HG03354 (cell line): ENCODE measurements at regions not wholly inside any gene's neighbourhood (a gene's known extent, or its start where the extent isn't known, plus 50 kb on each side); places are given as distances from the start of the nearest gene placed in this dataset.
A peak's percentile ranks its signal among the peaks of the same experiment; 100 is the strongest.

Experiments used
- ATAC-seq: cut with Tn5 transposase; IDR thresholded peaks from one replicate; pipeline ENCODE4 v1.9.1; 2021; ENCODE audit warnings: mild to moderate bottlenecking; ENCODE audit not compliant: unreplicated experiment, poor library complexity, severe bottlenecking

DNA sequence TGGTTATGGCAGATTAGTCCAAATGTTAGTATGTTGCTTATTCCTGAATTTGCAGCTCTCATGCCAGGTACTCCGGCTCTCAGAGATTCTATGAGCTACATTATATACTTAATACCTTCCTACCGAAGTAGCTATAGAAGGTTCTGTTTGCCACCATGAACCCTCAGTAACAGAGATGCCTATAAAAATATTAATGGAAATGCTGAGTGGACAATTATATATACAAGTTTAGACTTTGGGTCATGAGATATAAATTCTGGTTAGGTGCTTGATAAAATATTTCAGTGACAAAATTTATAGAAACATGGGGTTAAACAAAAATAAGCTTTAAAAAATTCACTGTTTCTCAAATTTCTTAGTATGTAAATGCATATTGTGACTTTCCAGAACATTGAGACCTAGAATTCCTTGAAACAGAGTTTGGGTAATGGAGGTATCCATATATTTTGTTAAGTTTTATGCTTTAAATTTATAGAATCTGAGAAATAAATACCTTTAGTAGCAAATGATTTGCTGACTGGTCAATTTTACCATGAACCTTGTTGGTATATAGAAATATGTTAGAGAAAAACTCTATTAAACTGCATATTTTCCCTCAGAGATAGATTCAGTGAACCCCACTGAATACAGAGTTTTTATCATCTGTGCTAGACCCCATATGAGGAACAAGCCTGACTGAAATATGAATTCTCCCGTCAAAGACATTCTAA, 533.5 kb downstream of the SH2D4B start:
- no peak for ATAC-seq

DNA sequence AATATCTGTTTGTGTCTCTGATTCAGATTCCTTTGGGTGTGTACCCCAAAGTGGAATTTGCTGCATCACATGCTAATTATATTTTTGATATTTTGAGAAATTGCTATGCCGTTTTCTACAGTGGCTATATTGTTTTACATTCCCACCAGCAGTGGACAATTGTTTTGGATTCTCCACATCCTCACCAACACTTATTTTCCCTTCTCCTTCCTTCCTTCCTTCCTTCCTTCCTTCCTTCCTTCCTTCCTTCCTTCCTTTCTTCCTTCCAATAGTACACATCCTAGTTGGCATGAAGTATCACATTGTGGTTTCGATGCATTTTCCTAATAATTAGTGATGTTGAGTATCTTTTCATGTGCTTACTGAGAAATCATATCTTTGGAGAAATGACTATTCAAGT, 535.5 kb downstream of the SH2D4B start:
- ATAC-seq, result no peak

DNA sequence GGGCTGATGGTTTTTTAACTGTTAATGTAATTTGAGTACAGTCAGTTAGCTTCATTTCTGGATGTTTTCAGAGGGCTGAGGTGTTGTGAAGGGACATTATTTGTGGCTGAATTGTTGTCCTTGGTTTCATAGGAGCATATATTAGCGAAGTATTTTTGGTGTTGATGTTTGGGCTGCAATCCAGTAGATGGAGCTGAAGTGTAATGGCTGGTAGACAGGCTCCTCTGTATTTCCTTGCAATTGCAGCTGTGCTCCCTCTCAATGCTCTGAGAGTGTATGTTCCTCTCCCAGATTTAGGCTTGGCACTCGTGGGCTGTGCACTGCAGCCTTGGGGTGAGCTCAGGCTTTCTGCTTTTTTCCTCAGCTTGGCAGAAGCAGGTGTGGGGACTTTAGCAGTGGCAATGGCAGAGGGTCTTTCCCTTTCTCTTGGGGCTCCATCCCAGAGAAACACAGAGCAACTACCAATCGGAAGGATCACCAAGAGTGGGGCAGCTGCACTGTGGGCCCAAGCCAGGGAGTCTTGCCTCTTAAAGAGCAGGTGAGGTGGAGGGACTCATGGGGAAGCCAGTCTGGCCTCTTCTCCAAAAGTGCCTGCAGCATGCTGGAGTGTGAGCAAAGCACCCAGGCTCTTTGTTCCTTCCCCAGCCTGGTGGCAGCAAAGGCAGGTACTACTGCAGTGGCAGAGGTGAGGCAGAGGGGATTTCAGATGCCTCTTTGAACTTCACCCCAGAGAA, 544.4 kb downstream of the SH2D4B start:
- no peak for ATAC-seq

DNA sequence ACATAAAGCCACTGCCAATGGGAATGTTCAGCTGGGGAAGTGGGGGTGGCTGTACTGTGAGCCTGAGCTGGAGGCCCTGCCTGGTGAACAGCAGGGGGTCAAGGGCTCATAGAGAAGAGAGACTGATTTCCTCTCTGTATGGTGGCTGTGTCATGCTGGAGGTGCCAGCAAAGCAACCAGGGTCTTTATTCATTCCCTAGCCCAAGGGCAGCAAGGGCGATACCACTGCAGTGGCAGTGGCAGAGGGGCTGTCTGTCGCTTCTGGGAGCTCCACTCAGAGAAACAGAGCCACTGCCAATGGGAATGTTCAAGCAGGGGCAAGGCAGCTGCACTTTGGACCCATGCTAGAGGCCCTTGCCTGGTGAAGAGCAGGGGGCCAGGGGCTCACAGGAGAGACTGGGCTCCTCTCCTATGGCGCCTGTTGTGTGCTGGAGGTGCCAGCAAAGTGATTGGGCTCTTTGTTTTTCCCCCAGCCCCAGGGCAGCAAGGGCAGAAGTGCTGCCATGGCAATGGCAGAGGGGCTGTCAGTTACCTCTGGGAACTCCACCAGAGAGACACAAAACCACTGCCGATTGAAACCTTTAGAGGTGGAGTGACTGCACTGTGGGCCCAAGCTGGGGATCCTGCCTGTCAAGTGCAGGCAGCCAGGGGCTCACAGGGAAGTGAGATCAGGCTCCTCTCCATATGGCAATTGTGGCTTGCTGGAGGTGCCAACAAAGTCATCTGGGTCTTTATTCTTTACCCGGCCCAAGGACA, 545.1 kb downstream of the SH2D4B start:
- ATAC-seq, result no peak

DNA sequence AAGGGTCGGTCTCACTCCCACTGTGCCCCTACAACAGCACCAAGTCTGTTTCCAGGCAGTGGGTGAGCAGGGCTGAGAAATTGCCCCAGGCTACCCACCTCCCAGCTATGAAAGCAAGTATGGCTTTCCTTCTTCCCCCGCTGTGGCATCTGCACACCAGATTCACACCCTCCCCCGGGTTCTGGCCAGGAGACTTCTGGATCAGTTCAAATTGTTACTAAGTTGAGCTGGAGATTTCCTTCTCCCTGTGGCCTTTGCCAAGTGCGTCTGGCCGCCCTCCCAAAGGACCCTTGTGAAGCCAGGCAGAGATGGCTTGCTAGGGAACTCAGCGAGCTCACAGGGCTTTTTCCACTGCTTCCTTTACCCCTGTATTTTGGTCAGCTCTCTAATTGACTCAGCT, 555.4 kb downstream of the SH2D4B start:
- ATAC-seq, result no peak

DNA sequence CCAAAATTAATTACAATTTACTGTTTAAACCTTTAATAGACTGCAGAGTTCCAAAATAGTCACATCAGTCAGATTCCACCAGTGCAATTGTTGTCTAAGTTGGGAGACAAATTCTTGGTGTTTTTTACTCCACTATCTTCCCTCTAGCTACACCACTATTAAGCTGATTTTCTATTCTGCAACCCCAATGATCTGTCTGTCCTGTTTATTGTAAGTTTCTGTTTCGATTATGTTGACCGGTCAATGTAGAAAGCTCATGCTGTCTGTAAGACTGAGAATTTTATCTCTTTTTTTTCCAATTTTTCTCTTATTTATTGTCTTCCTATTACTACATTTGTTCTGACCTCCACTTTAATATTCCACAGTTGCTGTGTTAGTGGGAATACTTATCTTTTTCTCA, 557.5 kb downstream of the SH2D4B start:
- no peak for ATAC-seq

DNA sequence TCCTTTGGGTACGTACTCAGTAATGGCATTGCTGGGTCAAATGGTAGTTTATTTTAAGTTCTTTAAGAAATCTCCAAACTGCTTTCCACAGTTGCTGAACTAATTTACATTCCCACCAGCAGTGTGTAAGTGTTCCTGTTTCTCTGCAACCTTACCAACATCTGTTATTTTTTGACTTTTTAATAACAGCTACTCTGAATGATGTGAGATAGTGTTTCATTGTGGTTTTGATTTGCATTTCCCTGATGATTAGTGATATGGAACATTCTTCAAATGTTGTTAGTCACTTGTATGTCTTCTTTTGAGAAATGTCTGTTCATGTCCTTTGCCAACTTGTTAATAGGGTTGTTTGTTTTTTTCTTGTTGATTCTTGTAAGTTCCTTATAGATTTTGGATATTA, 558.9 kb downstream of the SH2D4B start:
- ATAC-seq, result no peak

DNA sequence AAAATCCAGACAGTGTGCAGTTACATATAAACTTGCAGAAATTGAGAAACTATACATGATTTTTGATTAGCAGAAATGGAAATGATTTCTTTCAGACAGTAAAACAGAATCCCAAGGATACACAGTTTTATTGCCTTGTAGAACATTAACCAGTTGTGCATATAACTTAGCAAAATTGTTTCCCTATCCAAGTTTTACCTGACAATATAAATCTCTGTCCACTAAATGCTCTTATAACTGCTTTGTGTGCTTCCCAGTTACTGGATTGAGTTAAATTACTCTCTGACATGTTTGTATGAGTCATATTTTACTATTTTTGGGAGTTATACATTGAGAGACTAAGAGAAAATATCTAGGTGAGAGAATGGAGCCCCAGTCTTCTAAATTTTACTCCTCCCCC, 563.4 kb downstream of the SH2D4B start:
- ATAC-seq, result no peak

DNA sequence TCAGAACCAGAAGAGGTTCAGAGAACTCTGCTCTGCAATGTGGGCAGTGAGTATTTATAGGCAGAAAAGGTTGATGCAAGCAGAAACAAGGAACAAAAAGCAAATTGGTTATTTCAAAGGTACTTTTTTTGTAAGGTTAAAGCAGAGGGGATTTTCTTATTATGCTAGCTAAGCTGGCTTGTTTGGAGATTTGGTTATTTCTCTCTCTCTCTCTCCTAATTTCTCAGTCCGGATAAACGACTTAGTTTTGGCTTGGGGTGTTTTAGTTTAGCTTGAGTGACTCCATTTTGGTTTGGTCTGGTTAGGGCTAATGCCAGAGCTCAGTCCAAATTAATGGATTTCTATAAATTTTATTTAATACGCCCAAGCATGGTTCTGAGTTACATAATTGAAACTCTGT, 566.8 kb downstream of the SH2D4B start:
- no peak for ATAC-seq

DNA sequence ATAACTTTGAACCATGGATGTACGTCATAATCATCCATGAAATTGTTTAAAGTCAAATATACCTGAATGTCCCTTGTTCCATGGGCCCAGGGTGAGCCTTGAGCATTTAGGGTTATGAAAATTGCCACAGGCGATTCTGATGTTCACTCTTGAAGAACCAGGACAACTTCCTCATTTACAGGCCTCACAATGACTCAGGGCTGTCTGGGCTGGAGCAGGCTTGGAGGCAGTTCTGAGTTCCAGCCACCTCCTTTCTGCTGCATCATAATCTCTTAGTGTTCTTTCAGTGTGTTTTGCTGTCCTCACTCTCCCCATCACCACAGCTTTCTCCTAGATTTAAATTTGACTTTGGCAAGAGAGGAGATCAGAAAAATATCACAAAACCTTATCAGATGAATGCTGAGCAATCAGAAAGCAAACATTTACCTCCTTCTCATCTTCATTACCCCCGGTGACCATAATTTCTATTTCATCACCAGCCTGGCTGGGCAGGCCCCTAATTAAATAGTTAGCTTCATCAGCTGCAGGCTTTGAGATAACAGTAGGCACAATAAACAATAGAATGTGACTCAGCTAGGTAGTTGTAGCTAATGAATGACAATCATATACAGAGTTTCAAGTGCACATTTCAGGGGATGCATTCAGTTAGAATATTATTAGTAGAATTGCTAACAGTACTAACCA, 571.0 kb downstream of the SH2D4B start:
- ATAC-seq, result peak; percentile 83

DNA sequence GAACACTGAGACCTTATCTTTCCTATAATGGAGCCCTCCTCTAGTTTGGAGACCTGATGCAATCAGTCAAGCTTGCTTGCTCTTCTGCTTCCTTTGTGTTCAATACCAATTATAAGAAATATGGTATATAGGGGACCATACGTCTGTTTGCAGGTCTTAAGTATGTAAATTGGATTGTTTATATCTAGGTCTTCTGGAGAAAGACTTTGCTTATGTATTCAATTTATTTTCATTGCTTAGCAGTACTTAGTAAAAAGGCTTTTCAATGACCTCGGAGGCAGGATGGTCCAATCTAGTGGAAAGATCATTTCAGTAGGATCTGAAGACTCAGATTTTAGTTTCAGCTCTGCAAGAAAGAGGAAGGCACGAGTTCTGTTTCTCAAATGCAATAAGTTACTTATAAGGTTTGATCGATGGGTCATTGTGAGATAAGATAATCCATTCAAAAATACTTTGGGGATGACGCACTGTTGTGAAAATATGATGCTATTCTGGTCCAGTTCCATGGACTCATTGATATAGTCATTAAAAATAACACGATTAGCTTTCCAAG, 571.6 kb downstream of the SH2D4B start:
- peak; percentile 39 for ATAC-seq

DNA sequence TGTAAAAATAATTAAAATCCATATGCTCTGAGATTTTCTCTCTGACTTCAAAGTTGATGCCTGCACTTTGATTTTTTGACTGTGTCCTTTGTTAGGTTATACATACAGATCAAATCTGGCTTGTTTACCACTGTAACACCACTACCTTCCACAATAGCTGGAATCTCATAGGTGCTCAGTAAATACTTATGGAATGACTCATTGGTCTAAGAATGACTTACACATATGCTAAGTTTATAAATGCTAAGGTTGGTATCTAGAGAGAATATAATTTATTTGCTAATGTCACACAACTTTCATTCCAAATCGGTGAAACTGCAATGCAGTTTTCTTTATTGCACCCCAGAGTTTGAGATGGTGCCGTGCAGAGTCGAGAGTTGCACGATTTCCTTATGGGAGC, 578.5 kb downstream of the SH2D4B start:
- no peak for ATAC-seq

DNA sequence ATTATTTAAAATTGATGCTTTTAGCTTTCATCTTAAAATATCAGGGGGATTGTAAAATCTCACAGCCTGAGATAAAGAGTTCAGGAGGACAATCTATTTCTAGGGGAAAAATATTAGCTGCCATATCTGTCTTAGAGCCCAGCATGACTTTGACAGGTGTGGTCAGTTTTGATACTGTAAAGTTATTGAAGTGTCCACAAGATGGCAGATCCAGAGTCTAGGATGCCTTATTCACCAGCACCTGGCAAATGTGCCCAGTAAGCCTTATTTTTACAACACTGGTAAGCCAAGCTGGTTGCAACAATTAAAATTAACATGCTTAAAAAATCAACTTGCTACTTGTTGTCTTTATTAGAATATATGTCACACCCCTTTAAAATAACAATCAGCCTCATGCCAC, 579.3 kb downstream of the SH2D4B start:
- ATAC-seq, result no peak

DNA sequence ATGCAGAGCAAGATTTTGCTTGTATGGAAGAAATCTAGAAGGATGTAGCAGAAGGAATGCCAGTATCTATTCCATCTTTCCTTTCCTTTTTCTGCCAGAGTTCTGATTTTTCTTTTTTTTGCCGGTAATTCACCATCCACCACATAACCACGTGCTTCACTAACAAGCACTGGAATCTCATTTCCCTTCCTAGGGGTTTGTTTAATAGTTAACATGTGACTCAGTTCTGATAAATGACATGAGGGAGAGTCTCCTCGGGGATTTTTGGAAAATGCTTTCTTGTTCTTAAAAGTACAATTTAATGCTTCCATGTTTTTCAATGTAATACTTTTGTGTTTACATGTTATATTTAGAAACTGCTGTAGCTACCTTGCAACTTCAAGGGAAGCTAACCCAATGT, 590.2 kb downstream of the SH2D4B start:
- ATAC-seq, result no peak

DNA sequence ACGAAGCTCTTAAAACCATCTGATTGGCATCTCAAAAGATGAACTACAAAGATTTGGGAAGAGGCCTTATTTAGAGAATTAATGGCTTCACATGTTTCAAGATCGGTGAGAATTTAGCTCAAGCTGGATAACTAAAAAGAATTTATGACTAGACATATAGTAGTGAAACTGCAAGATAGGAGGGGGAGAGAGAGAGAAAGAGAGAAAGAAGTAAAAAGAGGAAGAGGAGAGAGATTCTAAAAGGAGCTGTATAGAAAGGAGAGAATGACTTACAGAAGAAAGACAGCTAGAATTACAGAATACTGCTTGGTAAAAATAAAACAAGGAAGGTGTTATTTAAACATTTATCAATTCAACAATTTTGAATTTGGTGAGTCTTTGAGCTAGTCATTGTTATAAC, 592.3 kb downstream of the SH2D4B start:
- ATAC-seq, result no peak

DNA sequence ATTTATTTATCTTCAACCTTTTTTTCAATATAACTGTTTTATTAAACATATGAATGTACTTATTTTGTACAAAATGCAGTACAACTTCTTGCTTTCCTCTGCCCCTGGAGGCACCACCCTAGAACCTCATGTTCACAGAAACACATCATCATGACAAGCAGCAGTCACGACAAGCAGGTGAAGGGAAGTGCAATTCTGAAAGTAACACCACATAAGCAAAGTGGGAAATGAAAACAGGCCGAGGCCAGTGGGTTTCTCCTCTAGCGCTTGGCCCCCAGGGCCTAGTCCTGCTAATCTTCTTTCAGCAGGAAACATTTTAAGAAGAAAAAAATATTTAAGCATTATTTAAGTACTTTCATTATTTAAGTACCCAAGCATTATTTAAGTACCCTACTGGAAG, 598.1 kb downstream of the SH2D4B start:
- peak; percentile 81 for ATAC-seq

DNA sequence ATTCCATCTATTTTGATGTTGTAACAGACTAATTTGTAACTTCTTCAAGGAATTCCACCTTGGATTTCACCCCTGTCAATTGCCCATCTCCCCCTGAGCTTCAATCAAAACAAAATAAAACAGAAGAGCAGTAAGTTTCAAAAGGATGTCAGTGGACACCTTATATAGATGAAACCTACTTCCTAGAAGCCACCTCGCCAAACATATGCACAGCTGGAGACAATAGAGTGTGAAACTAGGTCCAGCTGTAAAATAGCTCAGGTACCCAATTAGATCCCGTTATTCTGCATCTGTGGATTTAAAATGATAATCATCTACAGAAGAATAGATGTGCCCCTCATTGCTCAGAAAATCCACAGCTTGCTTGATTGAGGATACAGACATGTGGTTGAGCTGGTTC, 598.6 kb downstream of the SH2D4B start:
- ATAC-seq, result peak; percentile 44

DNA sequence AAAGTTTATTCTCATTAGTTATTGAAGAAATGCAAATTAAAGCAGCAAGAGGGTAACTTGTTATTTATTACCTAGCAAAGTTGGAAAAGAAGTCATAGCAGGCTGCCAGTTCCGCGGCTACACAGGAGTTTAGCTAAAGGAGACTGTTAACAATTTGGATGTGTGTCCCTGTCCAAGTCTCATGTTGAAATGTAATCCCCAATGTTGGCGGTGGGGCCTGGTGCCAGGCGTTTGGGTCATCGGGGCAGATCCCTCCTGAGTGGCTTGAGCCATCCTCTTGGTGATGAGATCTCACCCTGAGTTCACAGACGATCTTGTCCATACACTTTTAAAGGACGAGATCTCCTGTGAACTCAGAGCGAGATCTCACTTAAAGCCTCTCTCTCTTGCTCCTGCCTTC, 608.3 kb downstream of the SH2D4B start:
- no peak for ATAC-seq

DNA sequence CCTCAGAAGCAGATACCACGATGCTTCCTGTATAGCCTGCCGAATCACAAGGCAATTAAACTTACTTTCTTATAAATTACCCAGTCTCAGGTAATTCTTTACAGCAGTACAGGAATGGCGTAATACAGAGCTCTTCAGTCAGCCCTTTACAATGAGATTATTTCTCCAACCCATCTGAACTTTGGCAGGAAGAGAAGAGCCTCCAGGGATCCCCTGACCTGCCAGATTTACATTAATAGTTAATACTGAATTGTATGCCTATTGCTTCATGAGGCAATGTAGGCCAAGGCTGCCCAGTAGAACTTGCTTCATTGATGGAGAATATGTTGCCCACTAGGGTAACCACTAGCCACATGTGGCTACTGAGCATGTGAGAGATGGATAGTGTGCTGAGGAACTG, 608.7 kb downstream of the SH2D4B start:
- ATAC-seq, result no peak

DNA sequence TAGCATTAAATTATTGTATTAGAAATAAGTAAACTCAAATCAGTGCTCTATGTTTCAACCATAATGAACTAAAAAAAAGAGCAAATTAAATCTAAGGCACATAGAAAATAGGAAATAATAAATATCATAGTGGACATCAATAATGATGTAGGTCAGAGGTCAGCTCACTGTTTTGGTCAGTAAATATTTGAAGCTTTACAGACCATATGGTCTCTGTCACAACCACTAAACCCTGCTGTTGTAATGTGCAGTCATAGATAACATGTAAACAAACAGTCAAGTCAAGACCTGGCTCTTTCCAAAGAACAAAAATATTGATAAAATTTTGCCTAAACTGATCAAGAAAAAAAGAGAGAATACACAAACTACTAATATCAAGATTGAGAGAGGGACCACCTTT, 615.0 kb downstream of the SH2D4B start:
- ATAC-seq, result no peak
